ENCODE measurements at regions not wholly inside any gene's neighbourhood (a gene's known extent, or its start where the extent isn't known, plus 50 kb on each side); places are given as distances from the start of the nearest gene placed in this dataset.

DNA sequence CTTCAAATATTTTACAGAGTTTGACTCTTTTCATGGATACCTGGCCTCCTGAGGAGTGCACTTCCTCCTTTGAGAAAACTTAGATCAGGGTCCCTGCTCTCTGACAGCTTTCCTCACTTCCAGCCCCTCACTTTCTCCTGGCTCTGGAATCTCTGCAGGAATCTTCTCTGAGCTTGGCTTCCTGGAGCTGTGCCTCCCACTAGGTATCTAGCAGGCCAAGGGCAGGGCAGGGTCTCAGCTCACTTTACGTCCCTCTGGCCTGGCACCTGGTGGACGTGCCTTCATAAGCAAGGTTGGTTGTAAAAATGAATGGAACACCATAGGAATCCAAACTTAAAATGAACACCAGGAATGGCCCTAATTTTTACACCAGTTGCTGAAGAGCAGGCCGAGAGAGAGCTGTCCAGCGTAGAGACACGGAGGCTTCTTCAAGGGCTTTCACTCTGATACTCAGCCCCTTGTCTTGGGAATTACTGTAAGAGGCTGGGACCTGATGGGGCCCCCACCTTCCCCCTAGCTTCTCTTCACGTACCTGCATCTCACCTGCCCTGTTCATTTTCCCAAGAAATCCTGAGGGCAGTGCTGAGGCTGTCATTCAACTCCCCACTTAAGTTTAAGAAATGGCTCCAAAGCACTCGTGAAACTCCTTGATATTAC lies 426.9 kb upstream of the ID2 start:
- TF ChIP-seq ZNF644 (tag; IDR thresholded peaks at IDR 0.05; ENCODE audit: low read depth) (no peak), SMAD3 (CRISPR knock-in tag; conservative IDR thresholded peaks at IDR 0.05) (no peak), CHD1 (IDR thresholded peaks at IDR 0.05; ENCODE audit: low read length) (no peak), TAF1 (IDR thresholded peaks at IDR 0.05; ENCODE audit: control insufficient read depth, extremely low read depth, insufficient read depth, low read length, severe bottlenecking) (no peak)
- TF ChIP-seq, protein P1, sequence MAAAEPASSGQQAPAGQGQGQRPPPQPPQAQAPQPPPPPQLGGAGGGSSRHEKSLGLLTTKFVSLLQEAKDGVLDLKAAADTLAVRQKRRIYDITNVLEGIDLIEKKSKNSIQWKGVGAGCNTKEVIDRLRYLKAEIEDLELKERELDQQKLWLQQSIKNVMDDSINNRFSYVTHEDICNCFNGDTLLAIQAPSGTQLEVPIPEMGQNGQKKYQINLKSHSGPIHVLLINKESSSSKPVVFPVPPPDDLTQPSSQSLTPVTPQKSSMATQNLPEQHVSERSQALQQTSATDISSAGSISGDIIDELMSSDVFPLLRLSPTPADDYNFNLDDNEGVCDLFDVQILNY (CRISPR knock-in tag; IDR thresholded peaks at IDR 0.05), result no peak
- TF ChIP-seq, protein P2, sequence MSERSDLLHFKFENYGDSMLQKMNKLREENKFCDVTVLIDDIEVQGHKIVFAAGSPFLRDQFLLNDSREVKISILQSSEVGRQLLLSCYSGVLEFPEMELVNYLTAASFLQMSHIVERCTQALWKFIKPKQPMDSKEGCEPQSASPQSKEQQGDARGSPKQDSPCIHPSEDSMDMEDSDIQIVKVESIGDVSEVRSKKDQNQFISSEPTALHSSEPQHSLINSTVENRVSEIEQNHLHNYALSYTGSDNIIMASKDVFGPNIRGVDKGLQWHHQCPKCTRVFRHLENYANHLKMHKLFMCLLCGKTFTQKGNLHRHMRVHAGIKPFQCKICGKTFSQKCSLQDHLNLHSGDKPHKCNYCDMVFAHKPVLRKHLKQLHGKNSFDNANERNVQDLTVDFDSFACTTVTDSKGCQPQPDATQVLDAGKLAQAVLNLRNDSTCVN (CRISPR knock-in tag; IDR thresholded peaks at IDR 0.05), result no peak

All from K562 (cell line).